Upper lobe of left lung (tissue), 4 donors: ENCODE measurements at regions not wholly inside any gene's neighbourhood (a gene's known extent, or its start where the extent isn't known, plus 50 kb on each side); places are given as distances from the start of the nearest gene placed in this dataset.

Experiments
- CTCF ChIP-seq, 6 experiments: fragments of 450-650 bp in 4 of 6; fragments of 200-600 bp in 2 of 6; sonication (generic) in 2 of 6; IDR thresholded peaks; one replicate each; pipeline ENCODE4 v1.5.1; 2016 to 2019; ENCODE audit warnings: antibody characterized with exemption in 6 of 6
- EP300 ChIP-seq, 4 donors: sonication (generic); formaldehyde crosslinking; IDR thresholded peaks; one replicate each; pipeline ENCODE4 v1.5.1; 2017; ENCODE audit warnings: antibody characterized with exemption in 4 of 4, control low read depth in 2 of 4
- POLR2A ChIP-seq, 4 donors: fragments of 450-650 bp; IDR thresholded peaks; one replicate each; pipeline ENCODE4 v1.5.1; 2016 to 2017; ENCODE audit warnings: antibody characterized with exemption in 4 of 4, mild to moderate bottlenecking in 2 of 4

- TF ChIP-seq CTCF (IDR thresholded peaks at IDR 0.05), result no peak
- TF ChIP-seq EP300 (IDR thresholded peaks at IDR 0.05), result no peak
- TF ChIP-seq POLR2A (IDR thresholded peaks at IDR 0.05), result no peak
These were observed 128.9 kb upstream of the FRMD4A start for GRCh38 chr10:14459665-14460064.
